Spleen (tissue), 11 donors: ENCODE measurements at regions not wholly inside any gene's neighbourhood (a gene's known extent, or its start where the extent isn't known, plus 50 kb on each side); places are given as distances from the start of the nearest gene placed in this dataset.

Experiments used
- DNase-seq: peaks from one replicate; pipeline ENCODE4 v3.0.0-alpha.2; 2020
- H3K27ac ChIP-seq, 8 donors: fragments of 200-600 bp; sonication (generic) in 7 of 8; 1 replicate in 4 of 8; 2 replicates in 4 of 8; pipeline versions ENCODE4 v1.5.0 to v1.8.0; 2016 to 2021; ENCODE audit warnings: inconsistent platforms in 4 of 8, mild to moderate bottlenecking in 4 of 8, moderate library complexity in 1 of 8
- H3K27me3 ChIP-seq, 7 donors: fragments of 200-600 bp; sonication (generic) in 6 of 7; replicated peaks in 1 of 7; 1 replicate in 4 of 7; 2 replicates in 3 of 7; pipeline versions ENCODE4 v1.5.0 to v1.8.0; 2016 to 2021; ENCODE audit warnings: inconsistent platforms in 3 of 7, mild to moderate bottlenecking in 1 of 7
- H3K36me3 ChIP-seq, 6 donors: fragments of 200-600 bp; sonication (generic) in 5 of 6; 1 replicate in 4 of 6; 2 replicates in 2 of 6; pipeline versions ENCODE4 v1.5.0 to v1.8.0; 2016 to 2021; ENCODE audit warnings: inconsistent platforms in 2 of 6
- H3K4me1 ChIP-seq, 6 donors: fragments of 200-600 bp; sonication (generic) in 5 of 6; 1 replicate in 3 of 6; 2 replicates in 3 of 6; pipeline versions ENCODE4 v1.5.0 to v1.8.0; 2016 to 2021; ENCODE audit warnings: inconsistent platforms in 3 of 6
- H3K4me3 ChIP-seq, 8 donors: fragments of 200-600 bp; sonication (generic) in 7 of 8; 1 replicate in 4 of 8; 2 replicates in 4 of 8; pipeline versions ENCODE4 v1.5.0 to v1.8.0; 2016 to 2021; ENCODE audit warnings: inconsistent platforms in 4 of 8, mild to moderate bottlenecking in 4 of 8, moderate library complexity in 2 of 8
- H3K9me3 ChIP-seq, 8 donors: fragments of 200-600 bp; sonication (generic) in 7 of 8; 1 replicate in 4 of 8; 2 replicates in 4 of 8; pipeline versions ENCODE4 v1.5.0 to v1.8.0; 2016 to 2021; ENCODE audit warnings: inconsistent platforms in 4 of 8
- CTCF ChIP-seq, 11 experiments: fragments of 200-600 bp in 7 of 11; fragments of 450-650 bp in 4 of 11; sonication (generic) in 4 of 11; IDR thresholded peaks in 8 of 11; conservative IDR thresholded peaks in 3 of 11; 1 replicate in 7 of 11; 2 replicates in 4 of 11; pipeline versions ENCODE4 v1.4.0 to v1.8.0; 2016 to 2021; ENCODE audit warnings: antibody characterized with exemption in 11 of 11, inconsistent platforms in 4 of 11, mild to moderate bottlenecking in 1 of 11
- POLR2A ChIP-seq, 3 donors: fragments of 450-650 bp; IDR thresholded peaks; one replicate each; pipeline ENCODE4 v1.5.1; 2017; ENCODE audit warnings: antibody characterized with exemption in 3 of 3, mild to moderate bottlenecking in 1 of 3
- POLR2AphosphoS5 ChIP-seq, 3 donors: sonication (generic); formaldehyde crosslinking; IDR thresholded peaks; one replicate each; pipeline ENCODE4 v1.5.1; 2017; ENCODE audit warnings: antibody characterized with exemption in 3 of 3
- WGBS, 5 donors: extraction: QIAGEN DNeasy Blood & Tissue Kit in 3 of 5; methylation state at CpG; one replicate each; pipeline versions ENCODE4 v1.1.5 to v1.1.7; 2013 to 2018; 5-methylcytosine and 5-hydroxymethylcytosine counted together
- intact Hi-C: fragments of 100-400 bp; cut with DNase I; formaldehyde crosslinking; loops from one replicate; pipeline ENCODE4 v1.15.0; 2023; ENCODE audit warnings: low total_unique reads
- donor health status: healthy with polysubstance abuse.
- donor health status: DM: no; HTN: no; CAD: no; lungs with moderate emphysema.
- donor health status: DM: no; HTN: no; CAD: no.
- donor health status: Bipolar disorder and iron deficiency.
- donor health status: healthy.
- donor health status: DM: no; HTN: no; CAD: no.
- donor health status: DM: yes; HTN: yes; CAD: no.

- no peaks in the 10 kb centered on the region for H3K27me3 ChIP-seq
- no peaks in the 10 kb centered on the region for H3K4me1 ChIP-seq
- no peaks in the 10 kb centered on the region for H3K9me3 ChIP-seq
- TF ChIP-seq POLR2AphosphoS5 (IDR thresholded peaks at IDR 0.05) = no peak
- WGBS, 5 donors = 4 to 30% (median 16%) methylated on average over 2 of the region's 2 CpGs
- no peaks in the 10 kb centered on the region for H3K36me3 ChIP-seq
- no peak overlapping the region for H3K4me3 ChIP-seq
- H3K27ac ChIP-seq = no peak overlapping the region
- no peak for DNase-seq
- intact Hi-C loops = no loop called here
These were observed 514.3 kb downstream of the PDHA2 start for GRCh38 chr4:96354036-96354712.

- DNase-seq = no peak
- no peak overlapping the region for H3K27ac ChIP-seq
- TF ChIP-seq POLR2A (IDR thresholded peaks at IDR 0.05) (no peak), CTCF (IDR thresholded peaks at IDR 0.05 in 8 of 11, conservative IDR thresholded peaks at IDR 0.05 in 3 of 11) (no peak), POLR2AphosphoS5 (IDR thresholded peaks at IDR 0.05) (no peak)
- H3K36me3 ChIP-seq = no peaks in the 10 kb centered on the region
- H3K4me3 ChIP-seq = no peak overlapping the region
- 66 to 78% (median 67%) methylated on average over 2 of the region's 2 CpGs for WGBS, 5 donors
- no peaks in the 10 kb centered on the region for H3K27me3 ChIP-seq
- no peaks in the 10 kb centered on the region for H3K9me3 ChIP-seq
- intact Hi-C loops = no loop called here
- no peaks in the 10 kb centered on the region for H3K4me1 ChIP-seq
These were observed 515.5 kb downstream of the PDHA2 start for GRCh38 chr4:96355414-96355813.

GRCh38 chr4:96356591-96357370, 516.9 kb downstream of the PDHA2 start:
- no peaks in the 10 kb centered on the region for H3K36me3 ChIP-seq
- no peak overlapping the region for H3K27ac ChIP-seq
- no peaks in the 10 kb centered on the region for H3K4me1 ChIP-seq
- H3K27me3 ChIP-seq = no peaks in the 10 kb centered on the region
- DNase-seq = no peak
- no peaks in the 10 kb centered on the region for H3K9me3 ChIP-seq
- WGBS, 5 donors = 57 to 71% (median 63%) methylated on average over 2 of the region's 2 CpGs
- TF ChIP-seq POLR2A (IDR thresholded peaks at IDR 0.05) = no peak
- TF ChIP-seq CTCF (IDR thresholded peaks at IDR 0.05 in 8 of 11, conservative IDR thresholded peaks at IDR 0.05 in 3 of 11) = no peak
- intact Hi-C loops = no loop called here
- H3K4me3 ChIP-seq = no peak overlapping the region

- Histone ChIP-seq H3K36me3 (no peaks in the 10 kb centered on the region), H3K27me3 (no peaks in the 10 kb centered on the region), H3K27ac (no peak overlapping the region), H3K9me3 (peaks cover 0 to 24% (median 16%) of the 10 kb centered on the region in 8 donors), H3K4me1 (no peaks in the 10 kb centered on the region), H3K4me3 (no peak overlapping the region)
- intact Hi-C loops = no loop called here
- no peak for TF ChIP-seq CTCF (IDR thresholded peaks at IDR 0.05 in 8 of 11, conservative IDR thresholded peaks at IDR 0.05 in 3 of 11)
- no peak for DNase-seq
- WGBS, 5 donors = 72 to 91% (median 78%) methylated on average over 1 of the region's 1 CpG
These were observed 526.7 kb downstream of the PDHA2 start for GRCh38 chr4:96366632-96367031.
